DND-41 (cell line): ENCODE measurements at regions not wholly inside any gene's neighbourhood (a gene's known extent, or its start where the extent isn't known, plus 50 kb on each side); places are given as distances from the start of the nearest gene placed in this dataset.

Experiments
- ATAC-seq: fragments of 200-7000 bp; cut with Tn5 transposase; 3 replicates; pipeline ENCODE4 v1.9.1; 2021; ENCODE audit warnings: low read depth; ENCODE audit not compliant: insufficient read depth
- DNase-seq: peaks from one replicate; pipeline ENCODE4 v3.0.0-alpha.2; 2020
- H2AFZ ChIP-seq: 2 replicates; pipeline ENCODE4 v1.6.0; 2012; ENCODE audit warnings: low read depth, low read length
- H3K27ac ChIP-seq: 2 replicates; pipeline ENCODE4 v1.5.1; 2012; ENCODE audit warnings: low read length, inconsistent platforms
- H3K27me3 ChIP-seq: fragments of 200-600 bp; sonication (generic); 2 replicates; pipeline ENCODE4 v1.6.0; 2012; ENCODE audit warnings: low read length, mild to moderate bottlenecking, inconsistent platforms; ENCODE audit not compliant: insufficient read depth, poor library complexity
- H3K36me3 ChIP-seq: 2 replicates; pipeline ENCODE4 v1.5.1; 2012; ENCODE audit warnings: low read length, inconsistent platforms; ENCODE audit not compliant: insufficient read depth
- H3K4me1 ChIP-seq: 2 replicates; pipeline ENCODE4 v1.5.1; 2012; ENCODE audit warnings: mild to moderate bottlenecking, low read length; ENCODE audit not compliant: insufficient read depth
- H3K4me2 ChIP-seq: 2 replicates; pipeline ENCODE4 v1.6.0; 2012; ENCODE audit warnings: mild to moderate bottlenecking, moderate library complexity, low read length, inconsistent platforms; ENCODE audit not compliant: insufficient read depth
- H3K4me3 ChIP-seq, 2 experiments: fragments of 200-600 bp in 1 of 2; shearing (Covaris generic) in 1 of 2; 2 replicates each; pipeline ENCODE4 v1.5.1; 2012 to 2016; ENCODE audit warnings: inconsistent platforms in 2 of 2, low read length in 2 of 2, mild to moderate bottlenecking in 2 of 2, low read depth in 1 of 2, moderate library complexity in 1 of 2
- H3K79me2 ChIP-seq: 2 replicates; pipeline ENCODE4 v1.6.0; 2012; ENCODE audit warnings: low read length, inconsistent platforms; ENCODE audit not compliant: insufficient read depth
- H3K9ac ChIP-seq: 2 replicates; pipeline ENCODE4 v1.6.0; 2012; ENCODE audit warnings: low read depth, mild to moderate bottlenecking, inconsistent platforms, low read length, moderate library complexity
- H3K9me3 ChIP-seq: 2 replicates; pipeline ENCODE4 v1.5.1; 2012; ENCODE audit warnings: low read length, moderate library complexity, mild to moderate bottlenecking, inconsistent platforms; ENCODE audit not compliant: insufficient read depth, severe bottlenecking
- H4K20me1 ChIP-seq: 2 replicates; pipeline ENCODE4 v1.6.0; 2012; ENCODE audit warnings: low read length; ENCODE audit not compliant: insufficient read depth
- EZH2 ChIP-seq: IDR thresholded peaks from 3 replicates; pipeline ENCODE4 v1.6.1; 2012; ENCODE audit warnings: borderline replicate concordance, low read depth, mild to moderate bottlenecking, moderate library complexity, low read length, inconsistent platforms; ENCODE audit not compliant: severe bottlenecking
- TF ChIP-seq, protein P1 (sequence below): IDR thresholded peaks from 2 replicates; pipeline ENCODE4 v1.5.1; 2012; ENCODE audit warnings: borderline replicate concordance, low read length, moderate library complexity, mild to moderate bottlenecking; ENCODE audit not compliant: poor library complexity, severe bottlenecking; ENCODE audit errors: extremely low read depth

DNA sequence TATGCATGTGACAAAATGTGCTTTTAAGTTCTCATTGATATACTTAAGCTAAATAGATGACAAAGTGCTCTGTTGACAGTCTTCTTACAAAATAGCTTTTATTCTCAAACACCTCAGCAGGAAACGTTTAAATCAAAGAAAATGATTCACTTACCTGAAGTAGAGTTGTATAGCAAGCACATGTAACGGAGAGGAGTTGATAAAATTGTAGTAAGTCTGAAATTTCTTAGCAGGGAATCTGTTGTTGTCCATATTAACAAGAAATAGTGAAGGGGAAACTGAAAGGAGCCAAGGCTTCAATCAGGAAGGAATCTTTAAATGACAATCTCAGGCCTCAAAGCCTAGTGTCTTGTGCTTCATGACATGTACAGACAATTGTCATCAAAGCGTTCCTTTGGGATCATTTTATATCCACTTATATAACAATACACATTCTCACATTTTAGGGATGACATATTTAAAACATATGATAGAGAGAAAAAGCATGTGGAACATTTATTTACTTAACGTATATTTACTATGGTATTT lies 2010.2 kb upstream of the IGFBP7 start:
- Histone ChIP-seq H4K20me1 (no peaks in the 10 kb centered on the region), H3K27ac (no peak overlapping the region), H3K9me3 (no peaks in the 10 kb centered on the region), H3K4me1 (no peaks in the 10 kb centered on the region), H3K79me2 (no peaks in the 10 kb centered on the region), H3K27me3 (no peaks in the 10 kb centered on the region), H3K9ac (no peak overlapping the region), H3K4me2 (no peak overlapping the region), H3K4me3 (no peak overlapping the region), H3K36me3 (no peaks in the 10 kb centered on the region), H2AFZ (no peak overlapping the region)
- ATAC-seq (no peak), DNase-seq (no peak)
- TF ChIP-seq, protein P1, sequence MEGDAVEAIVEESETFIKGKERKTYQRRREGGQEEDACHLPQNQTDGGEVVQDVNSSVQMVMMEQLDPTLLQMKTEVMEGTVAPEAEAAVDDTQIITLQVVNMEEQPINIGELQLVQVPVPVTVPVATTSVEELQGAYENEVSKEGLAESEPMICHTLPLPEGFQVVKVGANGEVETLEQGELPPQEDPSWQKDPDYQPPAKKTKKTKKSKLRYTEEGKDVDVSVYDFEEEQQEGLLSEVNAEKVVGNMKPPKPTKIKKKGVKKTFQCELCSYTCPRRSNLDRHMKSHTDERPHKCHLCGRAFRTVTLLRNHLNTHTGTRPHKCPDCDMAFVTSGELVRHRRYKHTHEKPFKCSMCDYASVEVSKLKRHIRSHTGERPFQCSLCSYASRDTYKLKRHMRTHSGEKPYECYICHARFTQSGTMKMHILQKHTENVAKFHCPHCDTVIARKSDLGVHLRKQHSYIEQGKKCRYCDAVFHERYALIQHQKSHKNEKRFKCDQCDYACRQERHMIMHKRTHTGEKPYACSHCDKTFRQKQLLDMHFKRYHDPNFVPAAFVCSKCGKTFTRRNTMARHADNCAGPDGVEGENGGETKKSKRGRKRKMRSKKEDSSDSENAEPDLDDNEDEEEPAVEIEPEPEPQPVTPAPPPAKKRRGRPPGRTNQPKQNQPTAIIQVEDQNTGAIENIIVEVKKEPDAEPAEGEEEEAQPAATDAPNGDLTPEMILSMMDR, result no peak
- TF ChIP-seq EZH2, result no peak

DNA sequence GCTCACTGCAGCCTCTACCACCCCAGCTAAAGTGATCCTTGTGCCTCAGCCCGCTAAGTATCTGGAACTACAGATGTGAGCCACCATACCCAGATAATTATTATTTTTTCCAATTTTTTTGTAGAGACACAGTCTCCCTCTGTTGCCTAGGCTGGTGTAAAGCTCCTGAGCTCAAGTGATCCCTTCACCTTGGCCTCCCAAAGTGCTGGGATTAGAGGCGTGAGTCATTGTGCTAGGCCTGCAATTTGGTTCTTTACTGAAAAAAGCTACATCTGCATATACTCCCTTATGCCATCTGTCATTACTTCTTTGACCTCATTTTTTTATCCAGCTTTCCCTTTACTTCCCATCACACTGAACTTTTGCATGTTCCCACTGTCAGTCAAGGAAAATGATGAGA lies 2012.4 kb upstream of the IGFBP7 start:
- Histone ChIP-seq H3K4me3 (no peak overlapping the region), H2AFZ (no peak overlapping the region), H3K4me1 (no peaks in the 10 kb centered on the region), H4K20me1 (no peaks in the 10 kb centered on the region), H3K4me2 (no peak overlapping the region), H3K27ac (no peak overlapping the region), H3K79me2 (no peaks in the 10 kb centered on the region), H3K36me3 (no peaks in the 10 kb centered on the region), H3K9me3 (no peaks in the 10 kb centered on the region), H3K9ac (no peak overlapping the region), H3K27me3 (no peaks in the 10 kb centered on the region)
- no peak for ATAC-seq
- no peak for TF ChIP-seq EZH2
- TF ChIP-seq, protein P1, result no peak
- DNase-seq, result no peak

DNA sequence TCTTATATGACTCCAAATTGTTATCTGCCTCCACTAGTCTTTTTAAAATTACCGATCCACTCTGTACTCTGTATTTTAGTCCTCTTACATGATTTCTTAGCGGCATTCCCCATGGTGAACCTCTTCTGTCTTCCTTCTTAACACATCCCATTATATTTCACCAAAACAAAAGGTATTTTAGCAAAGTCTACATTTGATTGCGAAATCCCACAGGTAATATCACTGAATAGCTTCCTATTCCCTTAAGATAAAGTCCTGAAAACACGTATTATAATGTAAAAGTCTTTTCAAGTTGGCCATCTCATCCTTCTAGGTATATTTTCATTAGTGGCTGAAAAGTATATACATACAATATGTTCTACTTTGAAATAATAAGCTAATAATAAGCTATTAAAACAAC lies 2016.0 kb upstream of the IGFBP7 start:
- no peak for DNase-seq
- Histone ChIP-seq H4K20me1 (no peaks in the 10 kb centered on the region), H2AFZ (no peak overlapping the region), H3K9ac (no peak overlapping the region), H3K4me2 (no peak overlapping the region), H3K4me1 (no peaks in the 10 kb centered on the region), H3K27ac (no peak overlapping the region), H3K79me2 (no peaks in the 10 kb centered on the region), H3K27me3 (no peaks in the 10 kb centered on the region), H3K9me3 (no peaks in the 10 kb centered on the region), H3K4me3 (no peak overlapping the region), H3K36me3 (no peaks in the 10 kb centered on the region)
- no peak for ATAC-seq
- TF ChIP-seq, protein P1, result no peak
- TF ChIP-seq EZH2, result no peak

DNA sequence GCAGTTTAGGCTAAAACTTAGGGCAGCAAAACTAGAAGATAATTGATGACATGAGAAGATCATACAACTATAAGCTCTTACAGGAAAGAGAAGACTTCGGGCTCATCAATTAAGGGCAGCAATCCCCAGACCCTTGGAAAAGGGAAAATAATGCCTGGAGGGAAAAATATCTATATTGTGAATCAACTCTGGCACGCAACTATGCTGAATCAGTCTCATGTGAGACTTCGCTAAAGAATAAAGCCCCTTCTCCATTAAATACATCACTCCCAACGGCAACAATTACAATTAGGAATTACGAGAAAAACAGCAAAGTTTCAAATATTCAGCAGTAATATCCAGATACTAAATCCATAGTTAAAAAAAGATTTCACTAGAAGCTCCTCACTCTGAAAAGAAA lies 2016.8 kb upstream of the IGFBP7 start:
- DNase-seq (no peak), ATAC-seq (no peak)
- Histone ChIP-seq H3K4me2 (no peak overlapping the region), H3K9me3 (no peaks in the 10 kb centered on the region), H3K4me3 (no peak overlapping the region), H3K79me2 (no peaks in the 10 kb centered on the region), H3K4me1 (no peaks in the 10 kb centered on the region), H3K36me3 (no peaks in the 10 kb centered on the region), H3K27me3 (no peaks in the 10 kb centered on the region), H4K20me1 (no peaks in the 10 kb centered on the region), H3K27ac (no peak overlapping the region), H2AFZ (no peak overlapping the region), H3K9ac (no peak overlapping the region)
- TF ChIP-seq, protein P1, result no peak
- TF ChIP-seq EZH2, result no peak
